ENCODE measurements at regions not wholly inside any gene's neighbourhood (a gene's known extent, or its start where the extent isn't known, plus 50 kb on each side); places are given as distances from the start of the nearest gene placed in this dataset.

- TF ChIP-seq FOXK2 (IDR thresholded peaks at IDR 0.05): no peak
- TF ChIP-seq, protein P1, sequence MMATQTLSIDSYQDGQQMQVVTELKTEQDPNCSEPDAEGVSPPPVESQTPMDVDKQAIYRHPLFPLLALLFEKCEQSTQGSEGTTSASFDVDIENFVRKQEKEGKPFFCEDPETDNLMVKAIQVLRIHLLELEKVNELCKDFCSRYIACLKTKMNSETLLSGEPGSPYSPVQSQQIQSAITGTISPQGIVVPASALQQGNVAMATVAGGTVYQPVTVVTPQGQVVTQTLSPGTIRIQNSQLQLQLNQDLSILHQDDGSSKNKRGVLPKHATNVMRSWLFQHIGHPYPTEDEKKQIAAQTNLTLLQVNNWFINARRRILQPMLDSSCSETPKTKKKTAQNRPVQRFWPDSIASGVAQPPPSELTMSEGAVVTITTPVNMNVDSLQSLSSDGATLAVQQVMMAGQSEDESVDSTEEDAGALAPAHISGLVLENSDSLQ (IDR thresholded peaks at IDR 0.05): no peak
- no peak for TF ChIP-seq ARNT (IDR thresholded peaks at IDR 0.05)
- TF ChIP-seq NFRKB (IDR thresholded peaks at IDR 0.05): no peak
- no peak for TF ChIP-seq ZNF384 (IDR thresholded peaks at IDR 0.05)
- no peak for TF ChIP-seq HDGF (IDR thresholded peaks at IDR 0.05; ENCODE audit: borderline replicate concordance)
- TF ChIP-seq SUZ12 (IDR thresholded peaks at IDR 0.05): no peak
- no peak for TF ChIP-seq FOXA1 (IDR thresholded peaks at IDR 0.05)
- TF ChIP-seq BHLHE40 (IDR thresholded peaks at IDR 0.05; ENCODE audit: borderline replicate concordance): no peak
- no peak for TF ChIP-seq FOXM1 (IDR thresholded peaks at IDR 0.05; ENCODE audit: borderline replicate concordance)
- no peak for TF ChIP-seq SP1 (IDR thresholded peaks at IDR 0.05)
- no peak for TF ChIP-seq LEF1 (IDR thresholded peaks at IDR 0.05; ENCODE audit: borderline replicate concordance)
- TF ChIP-seq ELF4 (IDR thresholded peaks at IDR 0.05): no peak
Measured at GRCh38 chr17:62913991-62914570, 52.0 kb upstream of the TANC2 start.
